Uterus (tissue), 3 donors: ENCODE measurements at regions not wholly inside any gene's neighbourhood (a gene's known extent, or its start where the extent isn't known, plus 50 kb on each side); places are given as distances from the start of the nearest gene placed in this dataset.

Experiments
- DNase-seq, 2 donors: peaks; one replicate each; pipeline ENCODE4 v3.0.0-alpha.2; 2019 to 2020
- H3K27ac ChIP-seq, 2 donors: fragments of 200-600 bp; sonication (generic); 1 replicate in 1 of 2; 2 replicates in 1 of 2; pipeline ENCODE4 v1.5.1; 2016 to 2018
- H3K27me3 ChIP-seq, 2 donors: fragments of 200-600 bp; sonication (generic); one replicate each; pipeline ENCODE4 v1.5.1; 2018 to 2019; ENCODE audit warnings: control low read depth in 1 of 2
- H3K36me3 ChIP-seq, 2 donors: fragments of 200-600 bp; sonication (generic); one replicate each; pipeline ENCODE4 v1.5.1; 2019; ENCODE audit warnings: control low read depth in 1 of 2
- H3K4me1 ChIP-seq, 2 donors: fragments of 200-600 bp; sonication (generic); one replicate each; pipeline ENCODE4 v1.5.1; 2018 to 2019; ENCODE audit warnings: control low read depth in 1 of 2
- H3K4me3 ChIP-seq, 2 donors: fragments of 200-600 bp; sonication (generic); 1 replicate in 1 of 2; 2 replicates in 1 of 2; pipeline ENCODE4 v1.5.1; 2018 to 2019; ENCODE audit warnings: mild to moderate bottlenecking in 1 of 2
- H3K9me3 ChIP-seq, 2 donors: fragments of 200-600 bp; sonication (generic); one replicate each; pipeline ENCODE4 v1.5.1; 2019; ENCODE audit warnings: control low read depth in 1 of 2
- POLR2A ChIP-seq, 2 donors: fragments of 450-650 bp; IDR thresholded peaks; one replicate each; pipeline ENCODE4 v1.6.1; 2016; ENCODE audit warnings: antibody characterized with exemption in 2 of 2, mild to moderate bottlenecking in 1 of 2, moderate library complexity in 1 of 2
- intact Hi-C: fragments of 100-400 bp; cut with DNase I; formaldehyde crosslinking; loops from one replicate; pipeline ENCODE4 v1.15.1; 2023; ENCODE audit warnings: low total_unique reads
- TF ChIP-seq, protein P1 (sequence below), 4 experiments: fragments of 200-600 bp in 2 of 4; fragments of 450-650 bp in 2 of 4; sonication (generic) in 2 of 4; IDR thresholded peaks; one replicate each; pipeline ENCODE4 v1.5.1; 2016 to 2019; ENCODE audit warnings: antibody characterized with exemption in 4 of 4, mild to moderate bottlenecking in 2 of 4, moderate library complexity in 1 of 4
- donor health status: DM: yes; HTN: yes; CAD: no.

DNA sequence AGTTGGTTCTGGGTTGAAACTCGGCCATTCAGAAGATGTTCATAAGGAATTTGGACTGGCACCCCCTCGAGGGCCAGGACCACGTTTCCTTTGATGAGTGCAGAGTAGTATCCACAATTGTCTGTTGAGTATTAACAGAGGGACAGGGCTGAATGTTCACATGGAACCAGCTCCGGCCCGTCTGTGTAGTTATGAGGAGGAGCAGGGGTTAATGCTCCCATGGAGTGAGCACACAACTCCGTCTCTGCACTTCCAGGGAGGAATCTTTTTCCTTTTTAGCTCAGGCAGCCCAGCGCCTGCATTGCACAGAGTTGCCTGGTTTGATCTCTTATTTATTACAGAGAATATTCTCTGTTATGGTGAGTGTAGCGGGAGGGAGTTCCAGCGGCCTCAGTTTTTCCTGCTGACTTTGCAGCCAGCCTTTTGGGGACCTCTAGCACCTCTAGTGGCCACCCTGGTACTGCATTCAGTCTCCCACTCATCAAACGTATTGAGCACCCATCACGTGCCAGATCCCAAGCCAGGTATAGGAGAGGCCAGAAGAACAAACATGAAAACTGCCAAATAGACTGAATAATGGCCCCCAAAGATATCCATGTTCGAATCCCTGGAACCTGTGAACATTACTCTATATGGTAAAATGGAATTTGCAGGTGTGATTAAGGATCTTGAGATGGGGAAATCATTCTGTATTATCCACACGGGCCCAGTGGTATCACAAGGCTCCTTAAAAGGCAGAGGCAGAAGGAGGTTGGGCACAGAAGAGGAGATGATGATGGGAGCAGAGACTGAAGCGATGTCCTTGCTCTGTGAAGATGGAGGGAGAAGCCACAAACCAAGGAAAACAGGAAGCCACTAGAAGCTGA, 167.7 kb upstream of the CSF3R start:
- Histone ChIP-seq H3K36me3 (no peaks in the 10 kb centered on the region), H3K9me3 (no peaks in the 10 kb centered on the region), H3K27ac (no peak overlapping the region), H3K27me3 (no peaks in the 10 kb centered on the region), H3K4me1 (no peaks in the 10 kb centered on the region), H3K4me3 (no peak overlapping the region)
- TF ChIP-seq POLR2A (IDR thresholded peaks at IDR 0.05): no peak
- TF ChIP-seq, protein P1, sequence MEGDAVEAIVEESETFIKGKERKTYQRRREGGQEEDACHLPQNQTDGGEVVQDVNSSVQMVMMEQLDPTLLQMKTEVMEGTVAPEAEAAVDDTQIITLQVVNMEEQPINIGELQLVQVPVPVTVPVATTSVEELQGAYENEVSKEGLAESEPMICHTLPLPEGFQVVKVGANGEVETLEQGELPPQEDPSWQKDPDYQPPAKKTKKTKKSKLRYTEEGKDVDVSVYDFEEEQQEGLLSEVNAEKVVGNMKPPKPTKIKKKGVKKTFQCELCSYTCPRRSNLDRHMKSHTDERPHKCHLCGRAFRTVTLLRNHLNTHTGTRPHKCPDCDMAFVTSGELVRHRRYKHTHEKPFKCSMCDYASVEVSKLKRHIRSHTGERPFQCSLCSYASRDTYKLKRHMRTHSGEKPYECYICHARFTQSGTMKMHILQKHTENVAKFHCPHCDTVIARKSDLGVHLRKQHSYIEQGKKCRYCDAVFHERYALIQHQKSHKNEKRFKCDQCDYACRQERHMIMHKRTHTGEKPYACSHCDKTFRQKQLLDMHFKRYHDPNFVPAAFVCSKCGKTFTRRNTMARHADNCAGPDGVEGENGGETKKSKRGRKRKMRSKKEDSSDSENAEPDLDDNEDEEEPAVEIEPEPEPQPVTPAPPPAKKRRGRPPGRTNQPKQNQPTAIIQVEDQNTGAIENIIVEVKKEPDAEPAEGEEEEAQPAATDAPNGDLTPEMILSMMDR (IDR thresholded peaks at IDR 0.05): peak; percentile 46 to 66 (median 55)
- intact Hi-C loops: no loop called here
- DNase-seq: peak in 1 of 2 donors; percentile 31

DNA sequence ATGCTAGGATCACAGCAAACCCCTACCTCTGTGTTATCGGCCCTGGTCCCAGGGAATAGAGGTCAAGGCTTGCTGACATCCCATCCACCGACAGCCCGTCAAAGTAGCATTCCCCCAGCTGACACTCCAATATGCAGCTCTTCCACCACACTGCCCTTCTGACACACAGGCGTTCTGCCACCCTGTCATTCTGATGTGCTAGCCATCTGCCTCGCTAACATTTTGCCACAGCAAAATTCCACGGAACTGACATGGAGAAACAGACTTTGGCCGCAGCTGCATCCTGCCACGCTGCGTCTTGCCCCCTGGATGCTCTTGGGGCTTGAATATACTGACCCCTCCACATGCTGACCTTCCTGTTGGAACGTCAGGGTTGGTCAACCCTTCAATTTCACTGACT, 163.2 kb upstream of the CSF3R start:
- no peaks in the 10 kb centered on the region for H3K9me3 ChIP-seq
- H3K27ac ChIP-seq: no peak overlapping the region
- no peaks in the 10 kb centered on the region for H3K27me3 ChIP-seq
- no peaks in the 10 kb centered on the region for H3K4me1 ChIP-seq
- H3K36me3 ChIP-seq: no peaks in the 10 kb centered on the region
- H3K4me3 ChIP-seq: no peak overlapping the region
- TF ChIP-seq, protein P1 (IDR thresholded peaks at IDR 0.05): no peak
- TF ChIP-seq POLR2A (IDR thresholded peaks at IDR 0.05): no peak
- no peak for DNase-seq
- intact Hi-C loops: no loop called here

DNA sequence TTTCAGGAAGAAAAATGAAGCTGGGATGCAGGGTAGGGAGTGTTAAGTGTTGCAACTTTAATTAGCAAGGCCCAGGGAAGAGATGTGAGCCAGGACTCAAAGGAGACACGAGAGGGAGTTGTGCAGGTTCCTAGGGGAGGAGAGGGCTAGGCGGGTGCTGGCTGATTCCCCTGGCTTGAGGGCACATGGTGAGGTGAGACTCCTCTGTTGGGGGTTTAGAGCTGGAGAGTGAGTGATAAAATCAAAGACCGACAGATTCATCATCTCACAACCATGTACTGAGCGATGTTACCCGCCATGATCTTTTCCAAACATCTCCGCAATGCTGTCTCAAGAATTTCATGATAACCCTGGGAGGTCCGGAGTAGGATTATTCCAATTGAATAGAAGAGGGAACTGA, 161.8 kb upstream of the CSF3R start:
- intact Hi-C loops: no loop called here
- Histone ChIP-seq H3K4me1 (no peaks in the 10 kb centered on the region), H3K36me3 (no peaks in the 10 kb centered on the region), H3K9me3 (no peaks in the 10 kb centered on the region), H3K27me3 (no peaks in the 10 kb centered on the region), H3K27ac (no peak overlapping the region), H3K4me3 (no peak overlapping the region)
- TF ChIP-seq, protein P1 (IDR thresholded peaks at IDR 0.05): no peak
- no peak for TF ChIP-seq POLR2A (IDR thresholded peaks at IDR 0.05)
- no peak for DNase-seq

DNA sequence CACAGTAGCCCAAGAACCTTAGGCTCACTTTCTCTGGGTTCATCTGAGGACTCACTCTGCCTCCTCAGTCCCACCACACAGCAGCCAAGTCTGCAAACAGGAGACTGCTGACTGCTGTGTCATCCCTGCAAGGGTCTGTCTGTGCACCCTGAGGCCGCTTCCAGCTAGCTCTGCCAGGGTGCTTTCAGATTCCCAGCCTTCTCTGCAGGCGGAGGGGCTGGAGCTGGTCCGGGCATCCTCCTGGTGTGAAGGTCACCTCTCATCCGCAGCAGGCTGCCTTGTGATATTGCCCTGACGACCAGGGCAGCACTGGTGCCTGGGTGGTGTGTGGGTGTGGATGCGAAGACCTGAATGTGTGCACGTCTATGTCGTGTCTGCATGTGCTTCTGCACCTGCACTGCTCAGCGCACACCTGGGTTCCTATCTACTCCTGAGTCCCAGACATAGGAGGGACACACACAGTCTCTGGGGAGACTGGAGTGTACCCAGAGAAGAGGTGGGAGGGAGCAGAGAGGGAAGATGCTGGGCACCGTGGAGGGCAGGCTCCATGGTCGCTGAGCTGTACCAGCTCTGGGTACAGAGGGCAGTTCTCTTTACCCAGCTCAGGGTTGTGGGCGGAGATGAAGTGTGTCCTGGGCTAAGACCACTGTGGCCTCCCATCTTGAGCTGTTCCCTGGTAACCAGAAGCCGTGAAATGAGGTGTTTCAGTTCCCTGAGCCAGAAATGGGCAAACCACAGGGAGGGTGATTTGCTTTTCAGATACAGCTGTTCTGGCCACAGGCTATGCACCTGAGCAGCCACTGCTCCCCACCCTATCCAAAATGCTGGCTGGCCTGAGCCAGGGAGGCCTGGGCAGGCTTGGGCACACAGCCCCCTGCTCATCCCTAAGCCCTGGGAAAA, 160.9 kb upstream of the CSF3R start:
- H3K27me3 ChIP-seq: no peaks in the 10 kb centered on the region
- H3K4me1 ChIP-seq: no peaks in the 10 kb centered on the region
- H3K36me3 ChIP-seq: no peaks in the 10 kb centered on the region
- DNase-seq: no peak
- no peak overlapping the region for H3K4me3 ChIP-seq
- no peaks in the 10 kb centered on the region for H3K9me3 ChIP-seq
- intact Hi-C loops: no loop called here
- H3K27ac ChIP-seq: no peak overlapping the region
- TF ChIP-seq POLR2A (IDR thresholded peaks at IDR 0.05): no peak
- TF ChIP-seq, protein P1 (IDR thresholded peaks at IDR 0.05): no peak

DNA sequence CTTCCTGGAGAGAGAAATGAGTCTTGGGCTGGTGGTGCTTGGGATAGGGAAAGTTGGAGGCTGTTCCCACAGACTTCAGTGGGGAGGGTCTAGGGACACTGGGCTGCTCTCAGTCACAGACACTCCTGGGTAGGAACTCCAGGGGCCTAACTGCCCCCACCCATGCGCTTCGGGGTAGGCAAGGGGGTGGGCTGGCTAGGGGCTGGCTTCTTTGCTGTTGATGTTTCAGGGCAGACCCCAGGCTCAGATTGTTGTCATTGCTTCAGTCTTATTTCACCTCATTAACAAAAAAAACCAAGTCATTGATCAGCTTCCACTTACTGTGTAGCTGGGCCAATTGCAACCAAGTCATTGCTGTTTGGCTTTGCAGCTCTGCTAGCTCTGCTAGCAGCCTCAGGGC, 160.1 kb upstream of the CSF3R start:
- intact Hi-C loops: no loop called here
- no peak for DNase-seq
- Histone ChIP-seq H3K27me3 (no peaks in the 10 kb centered on the region), H3K36me3 (no peaks in the 10 kb centered on the region), H3K27ac (no peak overlapping the region), H3K4me3 (no peak overlapping the region), H3K9me3 (no peaks in the 10 kb centered on the region), H3K4me1 (no peaks in the 10 kb centered on the region)
- no peak for TF ChIP-seq POLR2A (IDR thresholded peaks at IDR 0.05)
- TF ChIP-seq, protein P1 (IDR thresholded peaks at IDR 0.05): no peak
